IMR-90 (cell line): ENCODE measurements at regions not wholly inside any gene's neighbourhood (a gene's known extent, or its start where the extent isn't known, plus 50 kb on each side); places are given as distances from the start of the nearest gene placed in this dataset.
"Not testable (repeated sequence)": the region's sequence is repeated elsewhere in the genome, so short reads cannot be mapped to it uniquely, and the experiment has no call there.

Source experiments
- CHD1 ChIP-seq: IDR thresholded peaks from 2 replicates; pipeline ENCODE4 v1.6.1; 2012; ENCODE audit warnings: low read depth, low read length, improper control_type of control experiment
- MAFK ChIP-seq: IDR thresholded peaks from 2 replicates; pipeline ENCODE4 v1.6.1; 2012; ENCODE audit warnings: low read depth, low read length, improper control_type of control experiment
- MAZ ChIP-seq: IDR thresholded peaks from 2 replicates; pipeline ENCODE4 v1.6.1; 2012; ENCODE audit warnings: low read depth, mild to moderate bottlenecking, low read length, improper control_type of control experiment, moderate library complexity, borderline replicate concordance
- MXI1 ChIP-seq: IDR thresholded peaks from 2 replicates; pipeline ENCODE4 v1.6.1; 2012; ENCODE audit warnings: low read depth, mild to moderate bottlenecking, low read length, moderate library complexity, borderline replicate concordance
- POLR2A ChIP-seq: IDR thresholded peaks from 2 replicates; pipeline ENCODE4 v1.6.1; 2012; ENCODE audit warnings: mild to moderate bottlenecking, low read depth, low read length
- RFX5 ChIP-seq: IDR thresholded peaks from 2 replicates; pipeline ENCODE4 v1.8.0; 2012; ENCODE audit warnings: low read depth, mild to moderate bottlenecking, low read length, moderate library complexity
- TF ChIP-seq, protein P1 (sequence below): conservative IDR thresholded peaks from 2 replicates; pipeline ENCODE4 v1.5.1; 2012; ENCODE audit warnings: mild to moderate bottlenecking, low read depth, low read length, improper control_type of control experiment

DNA sequence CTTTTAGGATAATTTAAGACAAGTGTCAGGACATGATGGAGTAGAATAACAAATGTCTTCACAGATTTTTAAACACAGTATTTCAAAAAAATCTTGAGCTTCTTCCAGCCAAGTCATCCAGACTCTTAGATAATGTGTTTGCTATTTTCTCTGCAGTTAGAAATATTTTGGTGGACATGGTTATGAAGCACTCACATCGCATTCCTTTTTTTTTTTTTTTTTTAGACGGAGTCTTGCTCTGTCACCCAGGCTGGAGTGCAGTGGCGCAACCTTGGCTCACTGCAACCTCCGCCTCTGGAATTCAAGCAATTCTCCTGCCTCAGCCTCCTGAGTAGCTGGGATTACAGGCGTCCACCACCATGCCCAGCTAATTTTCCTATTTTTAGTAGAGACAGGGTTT lies 127.6 kb downstream of the TFAP2C start:
- TF ChIP-seq, protein P1, sequence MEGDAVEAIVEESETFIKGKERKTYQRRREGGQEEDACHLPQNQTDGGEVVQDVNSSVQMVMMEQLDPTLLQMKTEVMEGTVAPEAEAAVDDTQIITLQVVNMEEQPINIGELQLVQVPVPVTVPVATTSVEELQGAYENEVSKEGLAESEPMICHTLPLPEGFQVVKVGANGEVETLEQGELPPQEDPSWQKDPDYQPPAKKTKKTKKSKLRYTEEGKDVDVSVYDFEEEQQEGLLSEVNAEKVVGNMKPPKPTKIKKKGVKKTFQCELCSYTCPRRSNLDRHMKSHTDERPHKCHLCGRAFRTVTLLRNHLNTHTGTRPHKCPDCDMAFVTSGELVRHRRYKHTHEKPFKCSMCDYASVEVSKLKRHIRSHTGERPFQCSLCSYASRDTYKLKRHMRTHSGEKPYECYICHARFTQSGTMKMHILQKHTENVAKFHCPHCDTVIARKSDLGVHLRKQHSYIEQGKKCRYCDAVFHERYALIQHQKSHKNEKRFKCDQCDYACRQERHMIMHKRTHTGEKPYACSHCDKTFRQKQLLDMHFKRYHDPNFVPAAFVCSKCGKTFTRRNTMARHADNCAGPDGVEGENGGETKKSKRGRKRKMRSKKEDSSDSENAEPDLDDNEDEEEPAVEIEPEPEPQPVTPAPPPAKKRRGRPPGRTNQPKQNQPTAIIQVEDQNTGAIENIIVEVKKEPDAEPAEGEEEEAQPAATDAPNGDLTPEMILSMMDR = not testable (repeated sequence)
- TF ChIP-seq RFX5, MAFK, CHD1, POLR2A, MXI1, MAZ: not testable (repeated sequence)
